ENCODE measurements at regions not wholly inside any gene's neighbourhood (a gene's known extent, or its start where the extent isn't known, plus 50 kb on each side); places are given as distances from the start of the nearest gene placed in this dataset.
"Not testable (repeated sequence)": the region's sequence is repeated elsewhere in the genome, so short reads cannot be mapped to it uniquely, and the experiment has no call there.

DNA sequence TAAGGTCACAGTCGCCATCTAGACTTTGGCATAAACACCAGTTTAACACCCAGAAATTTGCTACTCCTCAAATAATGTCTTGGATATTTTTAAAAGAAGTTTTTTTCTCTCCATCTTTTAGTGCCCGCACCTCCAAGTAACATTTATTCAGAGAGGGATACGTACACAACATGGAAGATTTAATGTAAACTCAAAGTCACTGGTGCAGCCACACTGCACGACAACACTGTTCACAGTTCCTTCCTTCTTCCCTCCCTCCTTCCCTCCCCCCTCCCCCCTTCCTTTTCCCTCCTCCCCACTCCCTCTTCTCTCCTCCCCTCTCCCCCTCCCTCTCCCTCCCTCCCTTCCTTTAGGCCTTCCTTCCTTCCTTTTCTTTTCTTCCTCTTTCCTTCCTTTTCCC, 56.5 kb downstream of the NPPC start:
- Mint-ChIP-seq H3K27ac (peak overlapping the region in 1 of 6 donors; percentile 63), H3K9me3 (peaks cover 3 to 14% (median 8%) of the 10 kb centered on the region in 7 donors), H3K4me3 (no peak overlapping the region), H3K4me1 (peaks cover 0 to 4% (median 2%) of the 10 kb centered on the region in 3 donors), H3K27me3 (peaks cover 14 to 31% (median 15%) of the 10 kb centered on the region in 3 donors), H3K36me3 (peaks cover 0 to 15% of the 10 kb centered on the region in 2 donors)
- DNase-seq = no peak
- no peak for ATAC-seq (ENCODE audit: low read depth in 2 of 2)

DNA sequence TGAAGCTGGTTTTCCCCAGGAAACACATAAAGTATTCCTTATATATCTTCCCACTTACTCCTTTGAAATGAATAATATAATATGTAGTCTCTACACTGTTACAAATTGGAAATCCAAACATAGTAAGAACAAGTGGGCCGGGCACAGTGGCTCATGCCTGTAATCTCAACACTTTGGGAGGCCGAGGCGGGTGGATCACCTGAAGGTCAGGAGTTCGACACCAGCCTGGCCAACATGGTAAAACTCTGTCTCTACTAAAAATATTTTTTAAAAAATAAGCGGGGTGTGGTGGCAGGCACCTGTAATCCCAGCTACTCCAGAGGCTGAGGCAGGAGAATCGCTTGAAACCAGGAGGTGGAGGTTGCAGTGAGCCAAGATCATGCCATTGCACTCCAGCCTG, 57.2 kb downstream of the NPPC start:
- H3K9me3 Mint-ChIP-seq = peaks cover 3 to 18% (median 10%) of the 10 kb centered on the region in 7 donors
- H3K4me1 Mint-ChIP-seq; H3K27ac Mint-ChIP-seq; H3K4me3 Mint-ChIP-seq; ATAC-seq (ENCODE audit: low read depth in 2 of 2); DNase-seq: not testable (repeated sequence)
- H3K36me3 Mint-ChIP-seq = peaks cover 0 to 15% of the 10 kb centered on the region in 2 donors
- H3K27me3 Mint-ChIP-seq = peaks cover 14 to 28% (median 15%) of the 10 kb centered on the region in 3 donors

DNA sequence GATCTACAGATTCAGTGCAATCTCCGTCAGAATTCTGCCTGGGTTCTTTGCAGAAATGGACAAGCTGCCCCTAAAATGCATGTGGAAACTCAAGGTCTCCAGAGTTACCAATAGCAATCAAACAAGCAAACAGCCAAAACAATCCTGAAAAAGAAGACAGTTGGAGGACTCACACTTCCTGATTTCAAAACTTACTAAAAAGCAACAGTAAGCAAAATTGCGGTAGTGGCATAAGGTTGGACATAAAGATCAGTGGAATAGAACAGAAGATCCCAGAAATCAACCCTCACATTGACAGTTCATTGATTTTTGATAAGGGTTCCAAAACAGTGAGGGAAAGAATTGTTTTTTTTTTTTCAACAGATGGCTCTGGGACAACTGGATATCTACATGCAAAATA, 59.7 kb downstream of the NPPC start:
- H3K4me1 Mint-ChIP-seq = peaks cover 0 to 4% (median 2%) of the 10 kb centered on the region in 3 donors
- peaks cover 9 to 26% (median 15%) of the 10 kb centered on the region in 3 donors for H3K27me3 Mint-ChIP-seq
- no peak for ATAC-seq (ENCODE audit: low read depth in 2 of 2)
- H3K4me3 Mint-ChIP-seq = no peak overlapping the region
- DNase-seq = no peak
- H3K36me3 Mint-ChIP-seq = peaks cover 0 to 15% of the 10 kb centered on the region in 2 donors
- peaks cover 3 to 18% (median 10%) of the 10 kb centered on the region in 7 donors for H3K9me3 Mint-ChIP-seq
- H3K27ac Mint-ChIP-seq = no peak overlapping the region

DNA sequence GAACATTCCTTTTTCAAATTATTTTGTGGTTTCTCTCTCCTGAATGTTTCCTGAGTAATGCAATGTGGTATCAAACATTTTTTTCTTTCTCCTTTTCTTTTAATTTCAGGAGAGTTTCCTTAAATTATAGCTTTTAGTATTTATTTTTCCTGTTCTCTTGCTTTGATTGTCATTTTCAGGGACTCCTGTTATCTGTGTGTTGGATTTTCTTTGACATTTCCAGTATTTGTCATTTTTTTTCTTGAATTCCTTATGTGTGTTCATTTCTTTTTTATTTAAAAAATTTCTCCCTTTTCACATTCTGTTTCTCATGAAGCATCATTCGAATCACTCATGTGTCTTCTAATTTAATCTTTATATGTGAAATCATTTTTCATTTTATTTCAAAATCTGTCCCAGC, 61.0 kb downstream of the NPPC start:
- Mint-ChIP-seq H3K4me3 (no peak overlapping the region), H3K36me3 (peaks cover 0 to 13% of the 10 kb centered on the region in 2 donors), H3K27ac (peak overlapping the region in 1 of 6 donors; percentile 55), H3K27me3 (peaks cover 9 to 25% (median 13%) of the 10 kb centered on the region in 3 donors), H3K4me1 (peaks cover 0 to 4% (median 2%) of the 10 kb centered on the region in 3 donors), H3K9me3 (peaks cover 3 to 18% (median 10%) of the 10 kb centered on the region in 7 donors)
- ATAC-seq (ENCODE audit: low read depth in 2 of 2) (no peak), DNase-seq (no peak)

DNA sequence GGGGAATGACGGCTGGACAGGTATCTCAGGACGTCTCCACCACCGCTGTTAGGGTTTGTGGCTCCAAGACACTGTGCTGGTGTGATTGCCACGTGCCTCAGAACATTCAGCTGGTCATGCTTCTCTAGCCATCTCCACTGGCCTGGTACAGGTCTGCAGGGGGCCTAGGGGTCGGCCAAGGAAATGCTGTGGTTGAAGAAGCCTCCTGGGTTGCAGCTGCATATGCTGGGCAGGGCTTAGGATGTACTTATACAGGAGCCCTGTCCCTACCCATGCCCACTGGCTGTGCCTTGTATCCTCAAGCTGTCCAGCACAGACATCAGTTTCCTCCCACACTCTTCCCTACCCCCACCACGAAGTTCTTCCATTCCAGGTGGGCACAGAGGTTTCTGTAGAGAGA, 64.1 kb downstream of the NPPC start:
- Mint-ChIP-seq H3K27me3 (peaks cover 0 to 20% (median 6%) of the 10 kb centered on the region in 3 donors), H3K27ac (no peak overlapping the region), H3K4me3 (no peak overlapping the region), H3K4me1 (no peaks in the 10 kb centered on the region), H3K9me3 (peaks cover 0 to 18% (median 10%) of the 10 kb centered on the region in 7 donors), H3K36me3 (peaks cover 0 to 7% of the 10 kb centered on the region in 2 donors)
- ATAC-seq (ENCODE audit: low read depth in 2 of 2) (no peak), DNase-seq (no peak)

DNA sequence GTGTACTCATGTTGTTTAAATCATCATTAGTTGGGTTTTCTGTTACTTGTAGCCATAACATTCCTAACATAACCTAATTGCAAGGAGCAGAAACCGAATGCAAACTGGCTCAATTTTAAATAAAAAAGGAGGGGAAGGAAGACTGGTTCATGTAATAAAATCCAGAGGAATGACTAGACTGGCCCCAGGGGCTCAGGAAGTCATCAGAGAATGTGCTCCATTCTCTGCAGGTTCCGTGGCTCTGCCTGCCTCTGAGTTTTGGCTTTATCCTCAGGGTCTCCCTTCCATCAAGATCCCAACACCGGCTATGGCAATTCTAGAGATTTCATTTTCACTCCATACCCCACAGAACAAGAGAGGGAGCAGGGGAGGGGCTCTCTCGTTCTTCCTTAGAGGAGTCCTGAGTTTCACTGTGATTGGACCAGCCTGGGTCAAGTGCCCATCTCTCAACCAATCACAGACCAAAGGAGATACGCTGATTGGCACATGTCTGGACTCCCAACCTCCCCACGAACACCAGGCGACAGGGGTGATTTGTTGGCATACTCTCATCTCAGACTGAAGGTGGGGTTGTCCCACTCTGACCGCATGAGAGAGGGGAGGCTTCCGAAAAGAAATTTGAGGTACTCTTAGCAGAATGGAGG, 64.8 kb downstream of the NPPC start:
- Mint-ChIP-seq H3K4me3 (no peak overlapping the region), H3K9me3 (peaks cover 0 to 17% (median 10%) of the 10 kb centered on the region in 7 donors), H3K36me3 (peaks cover 0 to 7% of the 10 kb centered on the region in 2 donors), H3K27ac (no peak overlapping the region), H3K4me1 (no peaks in the 10 kb centered on the region), H3K27me3 (peaks cover 3 to 22% (median 10%) of the 10 kb centered on the region in 3 donors)
- no peak for ATAC-seq (ENCODE audit: low read depth in 2 of 2)
- DNase-seq = no peak
